H4 (cell line): ENCODE measurements at regions not wholly inside any gene's neighbourhood (a gene's known extent, or its start where the extent isn't known, plus 50 kb on each side); places are given as distances from the start of the nearest gene placed in this dataset.
"Not testable (repeated sequence)": the region's sequence is repeated elsewhere in the genome, so short reads cannot be mapped to it uniquely, and the experiment has no call there.

Experiments
- DNase-seq: peaks from one replicate; pipeline ENCODE4 v3.0.0-alpha.2; 2015; ENCODE audit warnings: low spot score

GRCh38 chr2:16088035-16088801 lies 147.9 kb downstream of the MYCN start:
- DNase-seq, result no peak

DNA sequence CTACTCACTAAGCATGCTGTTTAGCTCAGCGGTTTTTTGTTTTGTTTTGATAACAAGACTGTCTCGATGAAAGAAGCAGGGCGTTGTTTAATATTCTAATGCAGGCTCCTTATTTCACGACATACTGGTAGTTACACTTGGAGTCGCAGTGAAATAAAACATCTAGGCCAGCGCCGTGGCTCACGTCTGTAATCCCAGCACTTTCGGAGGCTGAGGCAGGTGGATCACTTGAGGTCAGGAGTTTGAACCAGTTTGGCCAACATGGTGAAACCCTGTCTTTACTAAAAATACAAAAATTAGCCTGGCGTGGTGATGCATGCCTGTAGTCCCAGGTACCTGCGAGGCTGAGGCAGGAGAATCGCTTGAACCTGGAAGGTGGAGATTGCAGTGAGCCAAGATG lies 145.8 kb downstream of the MYCN start:
- not testable (repeated sequence) for DNase-seq

GRCh38 chr2:16085073-16085472 lies 144.7 kb downstream of the MYCN start:
- no peak for DNase-seq

DNA sequence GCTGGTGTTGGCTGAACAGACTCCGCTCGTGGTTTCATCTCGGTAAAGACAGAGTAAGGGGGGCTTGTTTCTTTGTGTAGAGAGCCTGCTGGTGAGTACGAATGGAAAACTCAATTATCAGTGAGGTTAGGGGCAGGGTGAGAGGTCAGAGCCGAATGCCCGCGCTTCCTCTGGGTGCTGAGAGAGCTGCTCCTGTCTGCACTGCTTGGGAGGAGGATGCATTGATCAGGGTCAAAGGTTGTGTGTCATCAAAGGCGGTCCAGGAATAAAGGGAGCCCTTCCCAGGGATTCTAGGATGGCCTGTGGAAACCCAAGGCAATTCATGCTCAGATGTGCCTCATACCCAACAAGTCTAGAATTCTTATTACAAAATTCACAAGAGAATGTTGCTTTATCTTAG lies 143.9 kb downstream of the MYCN start:
- DNase-seq, result no peak

- no peak for DNase-seq
Measured at GRCh38 chr2:16082276-16082675, 141.9 kb downstream of the MYCN start.

- no peak for DNase-seq
Measured at GRCh38 chr2:16081316-16082200, 141.2 kb downstream of the MYCN start.

DNA sequence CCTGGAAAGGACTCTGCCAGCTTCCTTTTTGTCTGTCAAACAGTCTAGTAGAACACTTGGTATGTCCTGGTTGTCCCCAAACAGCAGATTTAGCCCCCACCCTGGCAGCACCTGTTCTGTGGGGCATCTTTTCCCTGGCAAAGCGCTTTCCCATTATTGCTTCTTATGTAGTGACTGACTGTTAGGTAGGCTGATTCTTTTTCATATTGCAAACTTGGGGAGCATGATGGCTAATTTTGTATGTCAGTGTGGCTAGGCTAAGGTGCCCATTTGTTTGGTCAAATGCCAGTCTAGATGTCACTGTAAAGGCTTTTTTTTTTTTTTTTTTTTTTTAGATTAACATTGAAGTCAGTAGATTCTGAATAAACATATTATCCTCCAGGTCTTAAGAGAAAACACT lies 140.2 kb downstream of the MYCN start:
- no peak for DNase-seq

- no peak for DNase-seq
Measured at GRCh38 chr2:16080071-16080470, 139.7 kb downstream of the MYCN start.

DNA sequence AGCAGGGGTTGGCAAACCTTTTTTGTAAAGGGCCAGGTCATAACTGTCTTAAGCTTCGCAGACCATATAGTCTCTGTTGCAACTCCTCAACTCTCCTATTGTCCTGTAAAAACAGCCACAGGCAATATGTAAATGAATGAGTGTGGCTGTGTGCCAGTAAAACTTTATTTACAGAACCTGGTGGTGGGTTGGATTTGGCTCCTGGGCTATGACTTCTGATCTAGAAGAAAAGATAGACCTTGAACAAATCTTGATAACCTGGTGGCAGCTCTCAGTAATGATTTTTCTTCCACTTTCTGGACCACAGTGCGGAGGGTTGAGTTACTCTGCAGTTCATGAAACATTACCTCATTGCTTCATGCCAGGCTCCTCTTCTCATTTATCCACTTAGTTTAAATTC lies 139.3 kb downstream of the MYCN start:
- no peak for DNase-seq

DNA sequence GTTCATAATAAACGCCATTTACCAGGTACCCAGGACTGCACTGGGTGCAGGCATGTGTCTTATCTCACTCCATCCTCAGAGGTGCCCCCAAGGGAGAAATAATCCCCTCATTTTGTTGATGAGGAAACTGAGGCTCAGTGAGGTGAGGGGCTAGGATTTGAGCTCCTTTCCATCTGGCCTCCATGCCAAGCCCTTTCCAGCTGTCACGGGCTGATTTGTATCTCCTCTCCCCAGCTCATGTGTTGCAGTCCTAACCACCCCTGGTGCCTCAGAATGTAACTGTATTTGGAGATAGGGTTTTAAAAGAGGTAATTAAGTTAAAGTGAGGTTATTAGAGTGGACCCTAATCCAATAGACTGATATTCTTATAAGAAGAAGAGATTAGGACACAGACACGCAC lies 137.3 kb downstream of the MYCN start:
- DNase-seq, result no peak

DNA sequence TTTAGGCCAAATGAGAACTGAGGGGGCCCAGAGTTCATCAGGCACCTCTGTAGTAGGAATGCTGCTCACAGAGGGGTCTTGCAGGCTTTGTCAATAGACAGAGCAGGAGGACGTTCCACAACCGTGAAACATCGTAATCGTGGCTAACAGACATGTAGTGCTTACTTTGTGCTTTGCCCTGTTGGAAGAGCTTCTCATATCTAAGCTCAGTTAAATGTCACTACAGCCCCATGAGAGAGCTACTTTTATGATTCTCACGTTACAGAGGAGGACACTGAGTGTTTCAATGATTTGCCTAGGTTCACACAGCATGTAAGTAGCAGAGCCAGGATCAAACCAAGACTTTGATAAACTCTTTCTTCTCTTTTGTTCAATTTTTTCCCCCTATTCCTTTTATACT lies 136.6 kb downstream of the MYCN start:
- no peak for DNase-seq

- DNase-seq, result no peak
Measured at GRCh38 chr2:16075045-16076012, 135.0 kb downstream of the MYCN start.

- DNase-seq, result no peak
Measured at GRCh38 chr2:16073921-16074425, 133.6 kb downstream of the MYCN start.

DNA sequence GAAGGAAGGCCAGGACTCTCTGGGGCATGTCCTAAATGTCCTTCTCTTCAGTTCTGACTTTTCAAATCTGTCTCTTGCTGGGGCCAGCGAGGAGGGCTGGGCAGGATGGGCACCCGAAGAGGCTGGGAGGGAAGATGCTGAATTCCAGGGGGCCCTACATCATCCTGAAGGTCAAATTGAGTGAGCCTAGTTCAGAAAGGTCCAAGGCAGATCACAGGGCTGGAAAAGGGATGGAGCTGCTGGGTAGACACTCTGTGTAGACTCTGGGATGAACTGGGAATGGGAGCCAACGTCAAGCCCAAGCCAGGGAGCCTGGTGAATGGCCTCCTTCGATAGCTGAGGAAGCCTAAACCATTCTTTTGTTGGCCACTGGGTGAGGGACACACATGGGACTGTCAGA lies 133.1 kb downstream of the MYCN start:
- no peak for DNase-seq

DNA sequence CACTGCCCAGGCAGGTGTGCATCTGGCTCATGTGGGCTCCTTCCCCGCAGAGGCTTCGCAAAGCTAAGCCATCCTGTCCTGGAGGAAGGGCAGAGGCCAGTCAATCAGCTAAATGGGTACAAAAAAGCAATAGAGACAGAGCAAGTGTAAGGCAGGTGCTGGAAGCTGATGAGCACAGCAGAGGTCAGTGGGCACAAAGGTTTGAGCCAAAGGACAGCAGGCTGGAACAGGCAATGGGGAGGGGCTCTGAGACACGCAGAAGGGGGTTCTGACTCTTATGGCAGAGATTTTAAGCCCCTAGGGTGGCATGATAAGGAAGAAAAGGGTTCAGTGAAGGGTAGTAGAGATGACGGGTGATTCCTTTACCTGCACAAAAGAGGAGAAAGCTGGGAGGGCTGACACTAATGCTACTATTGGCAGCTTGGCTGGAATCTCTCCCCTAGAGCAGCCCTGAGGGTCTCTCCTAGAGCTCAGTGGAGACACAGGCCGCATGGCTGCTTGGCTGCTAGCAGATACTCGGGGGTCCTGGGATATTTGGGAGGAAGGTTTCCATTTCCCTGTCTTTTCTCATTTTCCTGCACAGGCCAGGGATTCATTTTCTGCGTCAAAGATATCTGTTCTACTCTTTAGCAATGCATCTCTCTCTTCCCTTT lies 132.4 kb downstream of the MYCN start:
- DNase-seq, result no peak

DNA sequence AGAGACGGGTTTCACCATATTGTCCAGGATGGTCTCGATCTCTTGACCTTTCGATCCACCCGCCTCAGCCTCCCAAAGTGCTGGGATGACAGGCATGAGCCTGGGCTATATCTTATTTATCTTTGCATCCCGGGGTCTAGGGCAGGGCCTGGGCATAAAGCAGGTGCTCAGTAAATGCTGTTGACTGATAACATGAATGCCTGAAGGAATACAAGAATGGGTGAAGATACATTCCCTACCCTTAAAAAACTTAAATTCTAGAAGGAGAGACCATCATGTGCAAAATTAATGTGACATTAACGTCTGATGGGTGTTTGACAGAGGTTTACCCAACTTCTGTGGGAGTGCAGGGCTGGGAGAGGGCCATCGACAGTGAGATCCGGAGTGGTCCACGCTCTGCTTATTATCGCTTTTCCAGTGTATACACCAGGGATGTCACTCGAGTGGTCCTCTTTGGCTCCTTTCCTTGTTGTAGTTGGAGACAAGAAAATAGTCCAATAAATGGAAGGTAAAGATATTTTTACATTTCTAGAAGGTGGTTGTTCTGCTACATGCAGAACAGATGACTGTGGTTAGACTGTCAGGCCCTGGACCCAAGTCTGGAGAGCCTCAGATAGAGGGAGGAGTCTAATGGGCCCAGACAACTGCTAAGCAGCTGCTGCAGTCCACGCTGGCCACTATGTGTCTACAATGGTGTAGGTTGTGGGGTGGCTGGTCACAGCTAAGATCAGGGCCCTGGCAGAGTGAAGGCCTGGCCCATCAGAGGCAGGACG lies 131.7 kb downstream of the MYCN start:
- DNase-seq, result no peak

- no peak for DNase-seq
Measured at GRCh38 chr2:16071039-16071864, 130.9 kb downstream of the MYCN start.

DNA sequence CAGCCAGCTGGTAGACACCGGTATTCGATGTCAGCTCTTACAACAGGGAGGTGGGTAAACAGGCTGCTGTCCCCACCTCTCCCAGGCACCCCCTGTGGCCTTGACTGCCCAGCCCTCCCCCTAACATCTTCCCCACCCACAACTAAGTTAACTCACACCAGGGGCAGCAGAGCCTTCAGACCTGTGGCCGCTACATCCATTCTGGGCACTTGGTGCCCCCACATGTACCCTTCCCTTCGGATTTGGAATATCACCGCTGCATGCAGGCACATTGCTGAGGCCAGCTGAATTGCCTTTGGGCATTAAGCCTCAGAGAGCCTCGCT lies 130.3 kb downstream of the MYCN start:
- DNase-seq, result no peak

DNA sequence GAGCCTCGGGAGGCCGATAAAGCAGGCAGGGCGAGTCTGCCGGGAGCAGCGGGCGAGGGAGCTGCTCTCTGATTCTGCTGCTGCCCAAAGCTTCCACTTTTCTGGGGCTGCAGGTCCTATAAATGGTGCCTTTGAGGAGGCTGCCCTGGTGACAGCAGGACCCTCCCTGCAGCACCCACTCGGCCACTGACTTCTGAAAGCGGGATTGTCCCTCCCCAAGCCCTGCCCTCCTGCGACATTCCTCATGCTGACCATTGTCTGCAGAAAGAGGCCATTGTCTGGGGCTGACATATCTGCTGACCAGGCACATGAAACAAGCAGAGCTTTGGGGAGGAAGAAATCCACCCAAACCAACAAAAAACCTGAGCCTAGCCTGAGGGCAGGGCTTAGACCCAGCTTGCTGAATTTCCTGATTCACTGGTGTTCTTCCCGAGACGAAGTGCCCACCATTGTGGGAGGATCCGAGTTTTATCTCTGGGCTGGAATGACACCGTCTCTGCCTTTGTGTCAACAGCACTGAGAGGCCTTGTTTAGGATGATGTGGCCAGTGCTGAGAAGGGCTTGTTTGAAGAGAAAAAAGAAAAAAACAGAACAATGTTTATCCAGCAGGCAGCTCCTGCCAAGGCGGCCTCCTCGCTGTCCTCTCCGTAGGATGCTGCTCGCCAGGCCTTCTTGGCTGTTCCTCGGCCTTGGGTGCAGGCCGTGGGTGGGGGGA lies 129.7 kb downstream of the MYCN start:
- no peak for DNase-seq
